SK-N-SH treated with all-trans-retinoic acid at 6 μM for 48 hours (cell line): ENCODE measurements at regions not wholly inside any gene's neighbourhood (a gene's known extent, or its start where the extent isn't known, plus 50 kb on each side); places are given as distances from the start of the nearest gene placed in this dataset.

ENCODE experiments used
- ATAC-seq: fragments of 200-7000 bp; cut with Tn5 transposase; 3 replicates; pipeline ENCODE4 v1.9.1; 2020; ENCODE audit warnings: mild to moderate bottlenecking, moderate library complexity
- BACH2 ChIP-seq: fragments of 250-450 bp; sonication (Bioruptor Pico); IDR thresholded peaks from 2 replicates; pipeline ENCODE4 v1.9.0; 2021; ENCODE audit warnings: mild to moderate bottlenecking, borderline replicate concordance
- CSDC2 ChIP-seq: fragments of 250-450 bp; sonication (Bioruptor Pico); IDR thresholded peaks from 2 replicates; pipeline ENCODE4 v1.5.0; 2020; ENCODE audit warnings: mild to moderate bottlenecking, moderate library complexity
- ESRRG ChIP-seq: fragments of 250-450 bp; sonication (Bioruptor Pico); IDR thresholded peaks from 2 replicates; pipeline ENCODE4 v1.6.1; 2021; ENCODE audit warnings: mild to moderate bottlenecking
- GLIS3 ChIP-seq: fragments of 250-450 bp; sonication (Bioruptor Pico); IDR thresholded peaks from 2 replicates; pipeline ENCODE4 v1.5.0; 2020; ENCODE audit warnings: mild to moderate bottlenecking, moderate library complexity
- ISL1 ChIP-seq: fragments of 250-450 bp; sonication (Bioruptor Pico); IDR thresholded peaks from 2 replicates; pipeline ENCODE4 v2.1.2; 2022; ENCODE audit warnings: mild to moderate bottlenecking, moderate library complexity
- OSR1 ChIP-seq: fragments of 250-450 bp; sonication (Bioruptor Pico); IDR thresholded peaks from 2 replicates; pipeline ENCODE4 v1.8.0; 2022; ENCODE audit warnings: moderate library complexity, mild to moderate bottlenecking, inconsistent platforms
- PATZ1 ChIP-seq: fragments of 250-450 bp; sonication (Bioruptor Pico); IDR thresholded peaks from 2 replicates; pipeline ENCODE4 v1.8.0; 2020; ENCODE audit warnings: mild to moderate bottlenecking, moderate library complexity, borderline replicate concordance
- POU6F1 ChIP-seq: fragments of 250-450 bp; sonication (Bioruptor Pico); IDR thresholded peaks from 2 replicates; pipeline ENCODE4 v1.8.0; 2021; ENCODE audit warnings: low read depth, mild to moderate bottlenecking, moderate library complexity, borderline replicate concordance
- RARB ChIP-seq: fragments of 250-450 bp; sonication (Bioruptor Pico); IDR thresholded peaks from 2 replicates; pipeline ENCODE4 v1.8.0; 2021; ENCODE audit warnings: mild to moderate bottlenecking, moderate library complexity
- SNAI2 ChIP-seq: fragments of 250-450 bp; sonication (Bioruptor Pico); IDR thresholded peaks from 2 replicates; pipeline ENCODE4 v1.5.0; 2020; ENCODE audit warnings: mild to moderate bottlenecking, moderate library complexity
- TCF4 ChIP-seq: fragments of 250-450 bp; sonication (Bioruptor Pico); IDR thresholded peaks from 2 replicates; pipeline ENCODE4 v1.8.0; 2021; ENCODE audit warnings: mild to moderate bottlenecking, moderate library complexity, borderline replicate concordance
- TOX ChIP-seq: fragments of 250-450 bp; sonication (Bioruptor Pico); IDR thresholded peaks from 2 replicates; pipeline ENCODE4 v1.8.0; 2021; ENCODE audit warnings: mild to moderate bottlenecking, moderate library complexity, borderline replicate concordance
- ZC3H10 ChIP-seq: fragments of 250-450 bp; sonication (Bioruptor Pico); IDR thresholded peaks from 2 replicates; pipeline ENCODE4 v1.5.1; 2021; ENCODE audit warnings: mild to moderate bottlenecking, moderate library complexity
- ZFP3 ChIP-seq: fragments of 250-450 bp; sonication (Bioruptor Pico); IDR thresholded peaks from 2 replicates; pipeline ENCODE4 v1.5.0; 2020; ENCODE audit warnings: mild to moderate bottlenecking, moderate library complexity
- ZFP30 ChIP-seq: fragments of 450-650 bp; formaldehyde crosslinking; IDR thresholded peaks from 2 replicates; pipeline ENCODE4 v1.5.0; 2022; ENCODE audit warnings: mild to moderate bottlenecking, moderate library complexity
- ZNF565 ChIP-seq: fragments of 450-650 bp; formaldehyde crosslinking; conservative IDR thresholded peaks from 2 replicates; pipeline ENCODE4 v1.5.0; 2020; ENCODE audit warnings: low read depth, mild to moderate bottlenecking, moderate library complexity
- ZNF70 ChIP-seq: fragments of 450-650 bp; formaldehyde crosslinking; IDR thresholded peaks from 2 replicates; pipeline ENCODE4 v1.5.0; 2020; ENCODE audit warnings: mild to moderate bottlenecking, moderate library complexity
- ZNF8 ChIP-seq: fragments of 450-650 bp; formaldehyde crosslinking; IDR thresholded peaks from 2 replicates; pipeline ENCODE4 v1.5.0; 2020; ENCODE audit warnings: mild to moderate bottlenecking, moderate library complexity
- TF ChIP-seq, protein P1 (sequence below): fragments of 250-450 bp; sonication (Bioruptor Pico); IDR thresholded peaks from 2 replicates; pipeline ENCODE4 v1.5.1; 2020; ENCODE audit warnings: low read depth, mild to moderate bottlenecking, moderate library complexity
- TF ChIP-seq, protein P2 (sequence below): fragments of 250-450 bp; sonication (Bioruptor Pico); IDR thresholded peaks from 2 replicates; pipeline ENCODE4 v1.5.0; 2020; ENCODE audit warnings: mild to moderate bottlenecking, moderate library complexity
- TF ChIP-seq, protein P3 (sequence below): fragments of 250-450 bp; sonication (Bioruptor Pico); IDR thresholded peaks from 2 replicates; pipeline ENCODE4 v1.5.1; 2021; ENCODE audit warnings: mild to moderate bottlenecking, moderate library complexity

- ATAC-seq, result peak; percentile 78
- peak; percentile 46; the same call in 1 of the 2 replicates for TF ChIP-seq TCF4 (CRISPR knock-in tag)
- no peak for TF ChIP-seq ZFP3
- TF ChIP-seq, all 23 proteins: peak for 1
Observed at GRCh38 chr15:62413153-62413552, 248.1 kb upstream of the C2CD4B start.

DNA sequence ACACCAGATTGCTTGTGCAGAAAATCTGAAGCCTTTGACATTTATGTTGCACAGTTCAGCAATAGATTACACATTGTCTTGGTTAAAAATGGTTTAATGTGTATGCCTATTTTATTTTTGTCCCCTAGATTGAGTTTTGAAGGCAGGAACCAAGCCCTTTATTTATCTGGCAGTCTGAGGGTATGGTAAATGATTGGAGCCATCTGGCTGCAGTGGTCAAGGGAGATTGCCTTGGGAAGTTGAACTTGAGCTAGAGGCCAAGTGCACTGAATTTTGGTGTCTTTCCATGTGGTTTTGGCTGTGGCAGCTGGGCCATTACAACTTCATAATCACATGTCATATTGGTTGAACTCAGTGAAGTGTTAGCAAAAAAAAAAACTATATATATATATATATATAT is 248.7 kb upstream of the C2CD4B start:
- TF ChIP-seq ZNF70 (no peak), PATZ1 (CRISPR knock-in tag) (no peak), ZNF565 (no peak), GLIS3 (no peak), SNAI2 (no peak), ZFP3 (no peak), CSDC2 (CRISPR knock-in tag) (no peak), RARB (no peak), ISL1 (CRISPR knock-in tag) (no peak), TCF4 (CRISPR knock-in tag) (no peak), BACH2 (CRISPR knock-in tag) (no peak), ZFP30 (CRISPR knock-in tag) (no peak), POU6F1 (CRISPR knock-in tag) (no peak), OSR1 (no peak), TOX (no peak), ZNF8 (CRISPR knock-in tag) (no peak), ESRRG (no peak)
- TF ChIP-seq, protein P1, sequence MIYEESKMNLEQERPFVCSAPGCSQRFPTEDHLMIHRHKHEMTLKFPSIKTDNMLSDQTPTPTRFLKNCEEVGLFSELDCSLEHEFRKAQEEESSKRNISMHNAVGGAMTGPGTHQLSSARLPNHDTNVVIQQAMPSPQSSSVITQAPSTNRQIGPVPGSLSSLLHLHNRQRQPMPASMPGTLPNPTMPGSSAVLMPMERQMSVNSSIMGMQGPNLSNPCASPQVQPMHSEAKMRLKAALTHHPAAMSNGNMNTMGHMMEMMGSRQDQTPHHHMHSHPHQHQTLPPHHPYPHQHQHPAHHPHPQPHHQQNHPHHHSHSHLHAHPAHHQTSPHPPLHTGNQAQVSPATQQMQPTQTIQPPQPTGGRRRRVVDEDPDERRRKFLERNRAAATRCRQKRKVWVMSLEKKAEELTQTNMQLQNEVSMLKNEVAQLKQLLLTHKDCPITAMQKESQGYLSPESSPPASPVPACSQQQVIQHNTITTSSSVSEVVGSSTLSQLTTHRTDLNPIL (CRISPR knock-in tag), result no peak
- TF ChIP-seq, protein P2, sequence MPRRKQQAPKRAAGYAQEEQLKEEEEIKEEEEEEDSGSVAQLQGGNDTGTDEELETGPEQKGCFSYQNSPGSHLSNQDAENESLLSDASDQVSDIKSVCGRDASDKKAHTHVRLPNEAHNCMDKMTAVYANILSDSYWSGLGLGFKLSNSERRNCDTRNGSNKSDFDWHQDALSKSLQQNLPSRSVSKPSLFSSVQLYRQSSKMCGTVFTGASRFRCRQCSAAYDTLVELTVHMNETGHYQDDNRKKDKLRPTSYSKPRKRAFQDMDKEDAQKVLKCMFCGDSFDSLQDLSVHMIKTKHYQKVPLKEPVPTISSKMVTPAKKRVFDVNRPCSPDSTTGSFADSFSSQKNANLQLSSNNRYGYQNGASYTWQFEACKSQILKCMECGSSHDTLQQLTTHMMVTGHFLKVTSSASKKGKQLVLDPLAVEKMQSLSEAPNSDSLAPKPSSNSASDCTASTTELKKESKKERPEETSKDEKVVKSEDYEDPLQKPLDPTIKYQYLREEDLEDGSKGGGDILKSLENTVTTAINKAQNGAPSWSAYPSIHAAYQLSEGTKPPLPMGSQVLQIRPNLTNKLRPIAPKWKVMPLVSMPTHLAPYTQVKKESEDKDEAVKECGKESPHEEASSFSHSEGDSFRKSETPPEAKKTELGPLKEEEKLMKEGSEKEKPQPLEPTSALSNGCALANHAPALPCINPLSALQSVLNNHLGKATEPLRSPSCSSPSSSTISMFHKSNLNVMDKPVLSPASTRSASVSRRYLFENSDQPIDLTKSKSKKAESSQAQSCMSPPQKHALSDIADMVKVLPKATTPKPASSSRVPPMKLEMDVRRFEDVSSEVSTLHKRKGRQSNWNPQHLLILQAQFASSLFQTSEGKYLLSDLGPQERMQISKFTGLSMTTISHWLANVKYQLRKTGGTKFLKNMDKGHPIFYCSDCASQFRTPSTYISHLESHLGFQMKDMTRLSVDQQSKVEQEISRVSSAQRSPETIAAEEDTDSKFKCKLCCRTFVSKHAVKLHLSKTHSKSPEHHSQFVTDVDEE, result no peak
- TF ChIP-seq, protein P3, sequence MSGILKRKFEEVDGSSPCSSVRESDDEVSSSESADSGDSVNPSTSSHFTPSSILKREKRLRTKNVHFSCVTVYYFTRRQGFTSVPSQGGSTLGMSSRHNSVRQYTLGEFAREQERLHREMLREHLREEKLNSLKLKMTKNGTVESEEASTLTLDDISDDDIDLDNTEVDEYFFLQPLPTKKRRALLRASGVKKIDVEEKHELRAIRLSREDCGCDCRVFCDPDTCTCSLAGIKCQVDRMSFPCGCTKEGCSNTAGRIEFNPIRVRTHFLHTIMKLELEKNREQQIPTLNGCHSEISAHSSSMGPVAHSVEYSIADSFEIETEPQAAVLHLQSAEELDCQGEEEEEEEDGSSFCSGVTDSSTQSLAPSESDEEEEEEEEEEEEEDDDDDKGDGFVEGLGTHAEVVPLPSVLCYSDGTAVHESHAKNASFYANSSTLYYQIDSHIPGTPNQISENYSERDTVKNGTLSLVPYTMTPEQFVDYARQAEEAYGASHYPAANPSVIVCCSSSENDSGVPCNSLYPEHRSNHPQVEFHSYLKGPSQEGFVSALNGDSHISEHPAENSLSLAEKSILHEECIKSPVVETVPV (CRISPR knock-in tag), result no peak
- TF ChIP-seq, all 23 proteins: peak for 0

DNA sequence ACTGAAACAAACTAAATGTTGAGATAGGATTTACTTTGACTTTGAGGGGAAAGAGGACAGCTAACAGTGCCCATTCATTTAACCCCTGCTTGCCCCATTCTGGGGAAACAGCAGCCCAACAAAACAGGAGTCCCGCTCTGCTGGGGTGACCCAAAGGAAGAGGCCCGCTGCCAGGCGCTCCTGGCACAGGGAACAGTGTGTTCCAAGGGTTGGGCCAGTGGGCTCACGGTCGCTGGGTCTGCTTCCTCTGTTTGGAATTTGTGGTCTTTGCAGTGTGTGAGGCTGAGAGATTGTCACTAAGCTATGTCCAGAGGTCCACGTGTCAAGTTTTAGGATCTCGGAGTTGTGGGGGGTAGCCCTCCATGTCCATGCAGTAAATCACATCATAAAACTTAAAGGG is 250.4 kb upstream of the C2CD4B start:
- no peak for TF ChIP-seq ZNF565
- no peak for TF ChIP-seq ZC3H10 (CRISPR knock-in tag)
- no peak for TF ChIP-seq PATZ1 (CRISPR knock-in tag)
- TF ChIP-seq ESRRG, result no peak
- TF ChIP-seq ZNF70, result no peak
- TF ChIP-seq ZNF8 (CRISPR knock-in tag), result no peak
- TF ChIP-seq ISL1 (CRISPR knock-in tag), result no peak
- TF ChIP-seq TCF4 (CRISPR knock-in tag), result no peak
- TF ChIP-seq POU6F1 (CRISPR knock-in tag), result no peak
- no peak for ATAC-seq

More for the DNA sequence above, 248.7 kb upstream of the C2CD4B start:
- ATAC-seq, result peak; percentile 12; the same call in 2 of the 3 replicates
